B cell (primary cell): ENCODE measurements at regions not wholly inside any gene's neighbourhood (a gene's known extent, or its start where the extent isn't known, plus 50 kb on each side); places are given as distances from the start of the nearest gene placed in this dataset.

ENCODE experiments used
- ATAC-seq: fragments of 200-7000 bp; cut with Tn5 transposase; one replicate; pipeline ENCODE4 v1.10.0; 2021; ENCODE audit warnings: low read depth, mild to moderate bottlenecking, moderate number of reproducible peaks, moderate library complexity
- CTCF ChIA-PET: fragments of 350-600 bp; sonication (Branson Sonifier 250); formaldehyde crosslinking; loops from one replicate; lab custom pipeline; 2021; ENCODE audit warnings: antibody characterized with exemption, inconsistent platforms; lab: Charles Lee
- POLR2A ChIA-PET: fragments of 350-600 bp; sonication (Branson Sonifier 250); formaldehyde crosslinking; loops from one replicate; lab custom pipeline; 2021; ENCODE audit warnings: antibody characterized with exemption; lab: Charles Lee
- DNase-seq: peaks from one replicate; pipeline ENCODE4 v3.0.0; 2013
- H2AFZ ChIP-seq: 2 replicates; pipeline ENCODE4 v1.6.1; 2012; ENCODE audit warnings: mild to moderate bottlenecking, low read depth, low read length; ENCODE audit not compliant: insufficient read depth, poor library complexity, severe bottlenecking
- H3K27ac ChIP-seq, 2 donors: 1 replicate in 1 of 2; 2 replicates in 1 of 2; pipeline ENCODE4 v1.5.1; 2012 to 2013; ENCODE audit warnings: low read length in 2 of 2, mild to moderate bottlenecking in 2 of 2, moderate library complexity in 1 of 2
- H3K27me3 ChIP-seq, 4 experiments: fragments of 200-600 bp in 1 of 4; sonication (generic) in 1 of 4; replicated peaks in 1 of 4; 1 replicate in 2 of 4; 2 replicates in 2 of 4; pipeline versions ENCODE4 v1.6.1 to v1.7.0; 2013 to 2016; ENCODE audit warnings: low read length in 3 of 4, mild to moderate bottlenecking in 2 of 4, mixed read lengths in 1 of 4, moderate library complexity in 1 of 4; ENCODE audit not compliant: insufficient read depth in 4 of 4, control insufficient read depth in 3 of 4; ENCODE audit errors: control extremely low read depth in 1 of 4
- H3K36me3 ChIP-seq, 2 experiments: replicated peaks in 1 of 2; 1 replicate in 1 of 2; 2 replicates in 1 of 2; pipeline versions ENCODE4 v1.6.1 to v1.7.1; 2013; ENCODE audit warnings: low read length in 1 of 2; ENCODE audit not compliant: insufficient read depth in 2 of 2, control insufficient read depth in 1 of 2; ENCODE audit errors: control extremely low read depth in 1 of 2, extremely low read depth in 1 of 2
- H3K4me1 ChIP-seq, 2 donors: fragments of 200-600 bp in 1 of 2; sonication (generic) in 1 of 2; 1 replicate in 1 of 2; 2 replicates in 1 of 2; pipeline versions ENCODE4 v1.5.1 to v1.6.1; 2013 to 2017; ENCODE audit warnings: low read length in 2 of 2; ENCODE audit not compliant: control insufficient read depth in 2 of 2, insufficient read depth in 2 of 2
- H3K4me2 ChIP-seq: replicated peaks from 2 replicates; pipeline ENCODE3; 2012; ENCODE audit warnings: mild to moderate bottlenecking, low read depth, low read length; ENCODE audit not compliant: poor library complexity, severe bottlenecking
- H3K4me3 ChIP-seq, 5 experiments: fragments of 200-600 bp in 1 of 5; sonication (generic) in 1 of 5; 1 replicate in 3 of 5; 2 replicates in 2 of 5; pipeline versions ENCODE4 v1.5.1 to v1.7.0; 2011 to 2016; ENCODE audit warnings: low read length in 4 of 5, mild to moderate bottlenecking in 4 of 5, low read depth in 2 of 5, control low read depth in 1 of 5, moderate library complexity in 1 of 5; ENCODE audit not compliant: insufficient read depth in 1 of 5; ENCODE audit errors: control extremely low read depth in 1 of 5, extremely low read depth in 1 of 5
- H3K79me2 ChIP-seq: fragments of 200-600 bp; sonication (generic); one replicate; pipeline ENCODE4 v1.6.0; 2016; ENCODE audit warnings: low read length; ENCODE audit not compliant: control insufficient read depth, insufficient read depth
- H3K9ac ChIP-seq: fragments of 200-600 bp; sonication (generic); 2 replicates; pipeline ENCODE4 v1.6.1; 2017; ENCODE audit warnings: mild to moderate bottlenecking, low read length, moderate library complexity
- H3K9me3 ChIP-seq, 3 donors: one replicate each; pipeline versions ENCODE4 v1.6.1 to v1.7.1; 2013; ENCODE audit warnings: low read length in 2 of 3; ENCODE audit not compliant: control insufficient read depth in 2 of 3, insufficient read depth in 1 of 3; ENCODE audit errors: control extremely low read depth in 1 of 3
- H4K20me1 ChIP-seq: 2 replicates; pipeline ENCODE4 v1.6.0; 2012; ENCODE audit warnings: mild to moderate bottlenecking, low read length; ENCODE audit not compliant: insufficient read depth, control insufficient read depth, poor library complexity, severe bottlenecking
- H3K27ac Mint-ChIP-seq: one replicate; pipeline ENCODE4 v1.8.0; 2021; ENCODE audit warnings: mixed read lengths
- H3K27me3 Mint-ChIP-seq: one replicate; pipeline ENCODE4 v1.8.0; 2021; ENCODE audit warnings: mixed read lengths
- H3K4me1 Mint-ChIP-seq: one replicate; pipeline ENCODE4 v1.8.0; 2021; ENCODE audit warnings: mixed read lengths
- H3K4me3 Mint-ChIP-seq: one replicate; pipeline ENCODE4 v1.8.0; 2021; ENCODE audit warnings: mixed read lengths
- H3K9me3 Mint-ChIP-seq: one replicate; pipeline ENCODE4 v1.8.0; 2022; ENCODE audit warnings: mixed read lengths; ENCODE audit not compliant: insufficient read depth
- CTCF ChIP-seq: fragments of 200-600 bp; IDR thresholded peaks from one replicate; pipeline ENCODE4 v1.8.0; 2022; ENCODE audit warnings: antibody characterized with exemption, mild to moderate bottlenecking
- EZH2 ChIP-seq: IDR thresholded peaks from 2 replicates; pipeline ENCODE4 v1.6.1; 2012; ENCODE audit warnings: borderline replicate concordance, low read depth, mild to moderate bottlenecking, moderate library complexity, low read length; ENCODE audit not compliant: insufficient read depth, poor library complexity, severe bottlenecking
- WGBS: methylation state at CpG from one replicate; pipeline ENCODE4 v1.1.5; 2013; ENCODE audit warnings: missing lambda C conversion rate; ENCODE audit not compliant: insufficient coverage; 5-methylcytosine and 5-hydroxymethylcytosine counted together
- intact Hi-C: fragments of 100-400 bp; cut with micrococcal nuclease; formaldehyde crosslinking; loops from one replicate; pipeline ENCODE4 v1.10.0; 2022

DNA sequence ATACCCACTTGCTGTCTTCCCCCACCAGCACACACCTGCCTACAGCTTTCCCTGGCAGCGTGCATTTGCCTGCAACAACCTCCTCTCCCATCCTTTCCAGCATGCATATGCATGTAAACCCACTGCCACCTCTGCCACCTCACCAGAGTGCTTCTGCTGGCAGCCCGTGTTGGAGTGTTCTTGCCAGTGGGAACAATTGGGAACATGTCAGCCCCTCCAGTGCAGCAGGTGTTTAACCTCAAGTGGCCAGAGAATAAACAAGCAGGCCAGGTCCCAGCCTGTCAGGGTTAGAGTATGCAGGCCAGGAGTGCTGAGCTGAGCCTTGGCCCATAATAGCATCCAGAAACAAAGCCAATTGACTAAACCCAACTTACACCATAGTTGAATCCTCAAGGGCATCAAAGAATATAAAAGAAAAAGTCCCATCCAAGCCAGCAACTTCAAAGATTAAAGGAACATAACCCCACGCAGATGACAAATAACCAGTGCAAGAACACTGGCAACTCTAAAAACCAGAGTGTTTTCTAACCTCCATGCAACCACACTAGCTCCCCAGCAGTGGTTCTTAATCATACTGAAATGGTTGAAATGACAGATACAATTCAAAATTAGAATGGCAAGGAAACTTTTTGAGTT lies 1212.1 kb upstream of the CITED2 start:
- 68% methylated on average over 2 of the region's 3 CpGs for whole genome bisulfite sequencing
- no peaks in the 10 kb centered on the region for H3K27me3 ChIP-seq
- CTCF ChIA-PET, result no interaction called here
- ATAC-seq (no peak), DNase-seq (no peak)
- POLR2A ChIA-PET, result no interaction called here
- no peaks in the 10 kb centered on the region for H4K20me1 ChIP-seq
- no peaks in the 10 kb centered on the region for H3K4me1 Mint-ChIP-seq
- intact Hi-C loops, result no loop called here
- H3K4me2 ChIP-seq, result no peak overlapping the region
- H2AFZ ChIP-seq, result no peak overlapping the region
- H3K9me3 Mint-ChIP-seq, result no peaks in the 10 kb centered on the region
- H3K9me3 ChIP-seq, result no peaks in the 10 kb centered on the region
- H3K4me3 Mint-ChIP-seq, result no peak overlapping the region
- no peak overlapping the region for H3K27ac ChIP-seq
- H3K79me2 ChIP-seq, result no peaks in the 10 kb centered on the region
- no peak overlapping the region for H3K27ac Mint-ChIP-seq
- no peaks in the 10 kb centered on the region for H3K4me1 ChIP-seq
- no peaks in the 10 kb centered on the region for H3K36me3 ChIP-seq
- H3K4me3 ChIP-seq, result no peak overlapping the region
- no peaks in the 10 kb centered on the region for H3K27me3 Mint-ChIP-seq
- TF ChIP-seq EZH2 (no peak), CTCF (no peak)
- no peak overlapping the region for H3K9ac ChIP-seq

- H3K79me2 ChIP-seq, result no peaks in the 10 kb centered on the region
- no peaks in the 10 kb centered on the region for H3K27me3 ChIP-seq
- ChIA-PET CTCF (no interaction called here), POLR2A (no interaction called here)
- Mint-ChIP-seq H3K9me3 (no peaks in the 10 kb centered on the region), H3K27ac (no peak overlapping the region), H3K4me1 (no peaks in the 10 kb centered on the region), H3K27me3 (no peaks in the 10 kb centered on the region), H3K4me3 (no peak overlapping the region)
- no peak overlapping the region for H3K9ac ChIP-seq
- WGBS, result no CpG with 5 or more reads among the region's 1 CpG
- H3K27ac ChIP-seq, result no peak overlapping the region
- no peak overlapping the region for H3K4me2 ChIP-seq
- H3K9me3 ChIP-seq, result no peaks in the 10 kb centered on the region
- H3K36me3 ChIP-seq, result no peaks in the 10 kb centered on the region
- no peaks in the 10 kb centered on the region for H3K4me1 ChIP-seq
- no peak for ATAC-seq
- intact Hi-C loops, result no loop called here
- TF ChIP-seq CTCF (no peak), EZH2 (no peak)
- H4K20me1 ChIP-seq, result no peaks in the 10 kb centered on the region
- H3K4me3 ChIP-seq, result no peak overlapping the region
- H2AFZ ChIP-seq, result no peak overlapping the region
- DNase-seq, result no peak
Measured at GRCh38 chr6:140581601-140582000, 1207.2 kb upstream of the CITED2 start.
